ENCODE measurements at regions not wholly inside any gene's neighbourhood (a gene's known extent, or its start where the extent isn't known, plus 50 kb on each side); places are given as distances from the start of the nearest gene placed in this dataset.

GRCh38 chr2:59866436-59866835 is 687.0 kb downstream of the BCL11A start:
- TF ChIP-seq, protein P1, sequence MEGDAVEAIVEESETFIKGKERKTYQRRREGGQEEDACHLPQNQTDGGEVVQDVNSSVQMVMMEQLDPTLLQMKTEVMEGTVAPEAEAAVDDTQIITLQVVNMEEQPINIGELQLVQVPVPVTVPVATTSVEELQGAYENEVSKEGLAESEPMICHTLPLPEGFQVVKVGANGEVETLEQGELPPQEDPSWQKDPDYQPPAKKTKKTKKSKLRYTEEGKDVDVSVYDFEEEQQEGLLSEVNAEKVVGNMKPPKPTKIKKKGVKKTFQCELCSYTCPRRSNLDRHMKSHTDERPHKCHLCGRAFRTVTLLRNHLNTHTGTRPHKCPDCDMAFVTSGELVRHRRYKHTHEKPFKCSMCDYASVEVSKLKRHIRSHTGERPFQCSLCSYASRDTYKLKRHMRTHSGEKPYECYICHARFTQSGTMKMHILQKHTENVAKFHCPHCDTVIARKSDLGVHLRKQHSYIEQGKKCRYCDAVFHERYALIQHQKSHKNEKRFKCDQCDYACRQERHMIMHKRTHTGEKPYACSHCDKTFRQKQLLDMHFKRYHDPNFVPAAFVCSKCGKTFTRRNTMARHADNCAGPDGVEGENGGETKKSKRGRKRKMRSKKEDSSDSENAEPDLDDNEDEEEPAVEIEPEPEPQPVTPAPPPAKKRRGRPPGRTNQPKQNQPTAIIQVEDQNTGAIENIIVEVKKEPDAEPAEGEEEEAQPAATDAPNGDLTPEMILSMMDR (IDR thresholded peaks at IDR 0.05), result no peak
- no peak for TF ChIP-seq POLR2A (IDR thresholded peaks at IDR 0.05)
